ACHN (cell line): ENCODE measurements at regions not wholly inside any gene's neighbourhood (a gene's known extent, or its start where the extent isn't known, plus 50 kb on each side); places are given as distances from the start of the nearest gene placed in this dataset.

Source experiments
- DNase-seq: peaks from one replicate; pipeline ENCODE4 v3.0.0-alpha.2; 2015
- in situ Hi-C: cut with HindIII; loops from 2 replicates; pipeline ENCODE4 v1.10.0; 2017; ENCODE audit warnings: low sequenced_read_pairs, low pct_ligation_motif_present, low pct_unique_long_range_greater_than_20kb

- DNase-seq: no peak
- in situ Hi-C loops: no loop called here
These were observed 201.0 kb upstream of the COPS8 start for GRCh38 chr2:236884569-236885175.

- in situ Hi-C loops: no loop called here
- no peak for DNase-seq
These were observed 199.2 kb upstream of the COPS8 start for GRCh38 chr2:236886456-236886855.

GRCh38 chr2:236887531-236887930 lies 198.2 kb upstream of the COPS8 start:
- in situ Hi-C loops: no loop called here
- no peak for DNase-seq

- DNase-seq: no peak
- in situ Hi-C loops: no loop called here
These were observed 197.5 kb upstream of the COPS8 start for GRCh38 chr2:236887953-236888793.

- in situ Hi-C loops: no loop called here
- DNase-seq: no peak
These were observed 196.6 kb upstream of the COPS8 start for GRCh38 chr2:236888794-236889780.

GRCh38 chr2:236889791-236890704 lies 195.6 kb upstream of the COPS8 start:
- DNase-seq: no peak
- in situ Hi-C loops: no loop called here

- in situ Hi-C loops: no loop called here
- DNase-seq: no peak
These were observed 193.0 kb upstream of the COPS8 start for GRCh38 chr2:236892721-236893120.

- DNase-seq: no peak
- in situ Hi-C loops: no loop called here
These were observed 190.9 kb upstream of the COPS8 start for GRCh38 chr2:236894791-236895190.

GRCh38 chr2:236895497-236895896 lies 190.2 kb upstream of the COPS8 start:
- in situ Hi-C loops: no loop called here
- no peak for DNase-seq

GRCh38 chr2:236896688-236897087 lies 189.0 kb upstream of the COPS8 start:
- in situ Hi-C loops: no loop called here
- DNase-seq: no peak

GRCh38 chr2:236899146-236899545 lies 186.5 kb upstream of the COPS8 start:
- DNase-seq: no peak
- in situ Hi-C loops: no loop called here

- in situ Hi-C loops: no loop called here
- DNase-seq: no peak
These were observed 185.6 kb upstream of the COPS8 start for GRCh38 chr2:236899950-236900640.

- in situ Hi-C loops: no loop called here
- DNase-seq: no peak
These were observed 183.7 kb upstream of the COPS8 start for GRCh38 chr2:236901956-236902355.

- in situ Hi-C loops: no loop called here
- no peak for DNase-seq
These were observed 181.7 kb upstream of the COPS8 start for GRCh38 chr2:236903978-236904377.

- in situ Hi-C loops: no loop called here
- no peak for DNase-seq
These were observed 181.1 kb upstream of the COPS8 start for GRCh38 chr2:236904389-236905263.

- in situ Hi-C loops: no loop called here
- no peak for DNase-seq
These were observed 179.7 kb upstream of the COPS8 start for GRCh38 chr2:236905976-236906375.
